ENCODE measurements at regions not wholly inside any gene's neighbourhood (a gene's known extent, or its start where the extent isn't known, plus 50 kb on each side); places are given as distances from the start of the nearest gene placed in this dataset.
A peak's percentile ranks its signal among the peaks of the same experiment; 100 is the strongest.

GRCh38 chr4:24470666-24471485, 113.5 kb downstream of the DHX15 start:
- no peak overlapping the region for H2AK5ac ChIP-seq (ENCODE audit: low read depth, low read length)
- DNase-seq (ENCODE audit: low read depth in 1 of 2, low spot score in 2 of 2) (peak in 1 of 2 experiments; percentile 67), FAIRE-seq (no peak)
- no peak overlapping the region for H3K56ac ChIP-seq (replicated peaks; ENCODE audit: insufficient read length, low read depth, low read length)
- no peak overlapping the region for H2BK20ac ChIP-seq (ENCODE audit: low read length)
- peak overlapping the region; percentile 88 for H3K18ac ChIP-seq (ENCODE audit: extremely low read depth, low read length)
- no peak overlapping the region for H4K5ac ChIP-seq (ENCODE audit: insufficient read length, low read depth, low read length)
- peaks cover 6 to 12% (median 10%) of the 10 kb centered on the region in 4 experiments for H3K4me1 ChIP-seq (replicated peaks in 1 of 4; ENCODE audit: control insufficient read depth in 3 of 4, insufficient read depth in 4 of 4, low read length in 3 of 4)
- H4K8ac ChIP-seq (ENCODE audit: extremely low read depth, insufficient read depth, low read length), result peak overlapping the region; percentile 20
- no peak overlapping the region for H2BK120ac ChIP-seq (replicated peaks; ENCODE audit: low read depth, low read length)
- H3K4ac ChIP-seq (replicated peaks; ENCODE audit: insufficient read length, low read depth, low read length), result no peak overlapping the region
- H2BK15ac ChIP-seq (ENCODE audit: low read length), result no peak overlapping the region
- H3K27me3 ChIP-seq (replicated peaks in 1 of 4; ENCODE audit: control insufficient read depth in 3 of 4, extremely low read depth in 1 of 4, insufficient read depth in 3 of 4, low read length in 3 of 4), result peaks cover 0 to 17% (median 8%) of the 10 kb centered on the region in 4 experiments; a peak in 6 of 7 replicates
- no peak overlapping the region for H3K23ac ChIP-seq (ENCODE audit: insufficient read length)
- no peak overlapping the region for H2AFZ ChIP-seq (ENCODE audit: low read length)
- H3K4me3 ChIP-seq (ENCODE audit: extremely low read depth in 1 of 4, insufficient read depth in 2 of 4, low read depth in 3 of 4, low read length in 4 of 4), result peak overlapping the region; percentile 66 to 80 (median 76)
- peak overlapping the region; percentile 23 for H4K91ac ChIP-seq (replicated peaks; ENCODE audit: insufficient read length, low read length)
- peak overlapping the region; percentile 96 to 100 for H3K4me2 ChIP-seq (ENCODE audit: insufficient read depth in 1 of 2, low read depth in 2 of 2, low read length in 2 of 2)
- H2BK5ac ChIP-seq (ENCODE audit: low read depth, low read length), result peak overlapping the region; percentile 29; the same call in 1 of the 2 replicates
- POLR2A ChIA-PET (ENCODE audit: partially characterized antibody), result interaction anchor here (0.6 to 4.2 kb wide), 19 partner anchors 9 to 512 kb away, joined by 3 to 28 read pairs (median 3); partner anchors contain the start of gene DHX15
- CTCF ChIA-PET (ENCODE audit: partially characterized antibody), result interaction anchor here (0.5 to 1.9 kb wide), 16 partner anchors 9 to 986 kb away, joined by 3 to 7 read pairs (median 3); no protein-coding TSS in a partner anchor
- H3K14ac ChIP-seq (ENCODE audit: insufficient read length), result no peak overlapping the region
- peak overlapping the region in 3 of 4 experiments; percentile 56 to 74 (median 58); a peak in 5 of 7 replicates for H3K9ac ChIP-seq (replicated peaks in 1 of 4; ENCODE audit: extremely low read depth in 1 of 4, low read depth in 3 of 4, low read length in 3 of 4)
- no peak overlapping the region; the same call in 1 of the 2 replicates for H2BK12ac ChIP-seq (ENCODE audit: low read depth, low read length)
- peaks cover 0 to 1% of the 10 kb centered on the region in 2 experiments for H4K20me1 ChIP-seq (replicated peaks in 1 of 2; ENCODE audit: control insufficient read depth in 1 of 2, insufficient read depth in 2 of 2, low read length in 2 of 2)
- H3K9me3 ChIP-seq (ENCODE audit: insufficient read depth in 2 of 2, low read depth in 1 of 2, low read length in 1 of 2), result no peaks in the 10 kb centered on the region
- no peak overlapping the region for H3K27ac ChIP-seq (ENCODE audit: low read depth, low read length)
- no peaks in the 10 kb centered on the region; a peak in 1 of 8 replicates for H3K36me3 ChIP-seq (ENCODE audit: control insufficient read depth in 2 of 4, insufficient read depth in 4 of 4, low read length in 3 of 4)
- 1% methylated on average over 82 of the region's 90 CpGs; no CpG with 5 or more reads in 1 of the 2 experiments for WGBS, 2 experiments (ENCODE audit: extremely low coverage in 1 of 2, insufficient coverage in 1 of 2, insufficient read length in 1 of 2, insufficient replicate concordance in 2 of 2, low coverage in 1 of 2, low lambda C conversion rate in 2 of 2, missing lambda C conversion rate in 1 of 2)
- no peaks in the 10 kb centered on the region for H3K79me2 ChIP-seq (ENCODE audit: control insufficient read depth in 1 of 2, insufficient read depth in 2 of 2, low read length in 2 of 2)
- peaks cover 26% of the 10 kb centered on the region for H3K23me2 ChIP-seq (ENCODE audit: low read depth, low read length)
- no peaks in the 10 kb centered on the region for H3K79me1 ChIP-seq (ENCODE audit: low read depth, low read length)
- TF ChIP-seq SAP30 (IDR thresholded peaks at IDR 0.05; ENCODE audit: insufficient read depth, insufficient replicate concordance, low read length), result no peak
- TF ChIP-seq CTBP2 (IDR thresholded peaks at IDR 0.05; ENCODE audit: borderline replicate concordance, insufficient read depth, insufficient read length, low read length), result no peak
- TF ChIP-seq HDAC6 (IDR thresholded peaks at IDR 0.05; ENCODE audit: low read depth, low read length), result no peak
- TF ChIP-seq TAF7 (optimal IDR thresholded peaks at IDR 0.05; ENCODE audit: borderline replicate concordance, low read depth, low read length), result no peak
- no peak for TF ChIP-seq TEAD4 (IDR thresholded peaks at IDR 0.05; ENCODE audit: low read depth, low read length)
- no peak for TF ChIP-seq TBP (IDR thresholded peaks at IDR 0.05; ENCODE audit: low read depth, low read length)
